Gastrocnemius medialis (tissue), 4 donors: ENCODE measurements at regions not wholly inside any gene's neighbourhood (a gene's known extent, or its start where the extent isn't known, plus 50 kb on each side); places are given as distances from the start of the nearest gene placed in this dataset.

Source experiments
- POLR2A ChIP-seq, 2 donors: fragments of 450-650 bp; IDR thresholded peaks; one replicate each; pipeline ENCODE4 v1.6.1; 2017; ENCODE audit warnings: antibody characterized with exemption in 2 of 2, mild to moderate bottlenecking in 2 of 2, moderate library complexity in 2 of 2
- TF ChIP-seq, protein P1 (sequence below), 5 experiments: fragments of 450-650 bp in 3 of 5; fragments of 200-600 bp in 2 of 5; sonication (generic) in 2 of 5; IDR thresholded peaks in 4 of 5; conservative IDR thresholded peaks in 1 of 5; 1 replicate in 4 of 5; 2 replicates in 1 of 5; pipeline ENCODE4 v1.5.1; 2016 to 2019; ENCODE audit warnings: antibody characterized with exemption in 5 of 5, mild to moderate bottlenecking in 3 of 5, moderate library complexity in 3 of 5

DNA sequence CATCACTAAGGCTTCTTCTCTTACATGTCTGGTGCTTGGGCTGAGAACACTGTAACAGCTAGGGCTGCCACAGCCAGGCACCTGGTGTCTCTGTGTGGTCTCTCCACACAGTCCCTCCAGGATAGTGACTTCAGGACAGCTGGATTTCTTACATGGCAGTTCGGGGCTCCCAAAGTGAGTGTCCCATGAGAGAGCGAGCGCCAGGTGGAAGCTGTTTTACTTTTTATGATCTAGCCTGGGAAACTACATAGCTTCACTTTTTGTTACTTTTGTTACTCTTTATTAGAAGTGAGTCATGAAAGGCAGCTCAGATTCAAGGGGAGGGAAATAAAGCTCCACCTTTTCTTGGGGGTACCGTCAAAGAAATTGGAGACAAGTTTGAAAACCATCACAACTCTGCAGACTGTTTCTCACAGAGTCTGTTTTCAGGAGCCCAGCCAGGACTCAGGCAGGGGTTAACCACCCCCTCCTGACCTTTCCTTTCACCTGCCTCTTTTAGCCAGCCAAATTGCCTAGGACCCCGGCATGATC is 373.0 kb downstream of the MID1IP1 start:
- TF ChIP-seq, protein P1, sequence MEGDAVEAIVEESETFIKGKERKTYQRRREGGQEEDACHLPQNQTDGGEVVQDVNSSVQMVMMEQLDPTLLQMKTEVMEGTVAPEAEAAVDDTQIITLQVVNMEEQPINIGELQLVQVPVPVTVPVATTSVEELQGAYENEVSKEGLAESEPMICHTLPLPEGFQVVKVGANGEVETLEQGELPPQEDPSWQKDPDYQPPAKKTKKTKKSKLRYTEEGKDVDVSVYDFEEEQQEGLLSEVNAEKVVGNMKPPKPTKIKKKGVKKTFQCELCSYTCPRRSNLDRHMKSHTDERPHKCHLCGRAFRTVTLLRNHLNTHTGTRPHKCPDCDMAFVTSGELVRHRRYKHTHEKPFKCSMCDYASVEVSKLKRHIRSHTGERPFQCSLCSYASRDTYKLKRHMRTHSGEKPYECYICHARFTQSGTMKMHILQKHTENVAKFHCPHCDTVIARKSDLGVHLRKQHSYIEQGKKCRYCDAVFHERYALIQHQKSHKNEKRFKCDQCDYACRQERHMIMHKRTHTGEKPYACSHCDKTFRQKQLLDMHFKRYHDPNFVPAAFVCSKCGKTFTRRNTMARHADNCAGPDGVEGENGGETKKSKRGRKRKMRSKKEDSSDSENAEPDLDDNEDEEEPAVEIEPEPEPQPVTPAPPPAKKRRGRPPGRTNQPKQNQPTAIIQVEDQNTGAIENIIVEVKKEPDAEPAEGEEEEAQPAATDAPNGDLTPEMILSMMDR (IDR thresholded peaks at IDR 0.05 in 4 of 5, conservative IDR thresholded peaks at IDR 0.05 in 1 of 5), result no peak
- no peak for TF ChIP-seq POLR2A (IDR thresholded peaks at IDR 0.05)
